IMR-90 (cell line): ENCODE measurements at regions not wholly inside any gene's neighbourhood (a gene's known extent, or its start where the extent isn't known, plus 50 kb on each side); places are given as distances from the start of the nearest gene placed in this dataset.

ENCODE experiments used
- ATAC-seq: fragments of 200-7000 bp; cut with Tn5 transposase; 2 replicates; pipeline ENCODE4 v1.9.1; 2020; ENCODE audit warnings: low read depth, mild to moderate bottlenecking, moderate library complexity
- BruUV-seq: library from RNA; stranded (reverse); fragments of 400-500 nt; replicated peaks from 2 replicates; lab custom pipeline; 2021; lab: Mats Ljungman, UMichigan
- CTCF ChIA-PET: fragments of 300-600 bp; formaldehyde crosslinking; extraction: SDS; loops from one replicate; lab custom pipeline; 2021; ENCODE audit warnings: antibody characterized with exemption; lab: Yijun Ruan, JAX
- POLR2A ChIA-PET: fragments of 300-600 bp; sonication (Branson Sonifier 250); formaldehyde crosslinking; loops from one replicate; lab custom pipeline; 2022; ENCODE audit warnings: antibody characterized with exemption; ENCODE audit not compliant: unreplicated experiment; lab: Charles Lee
- DNase-seq: peaks from one replicate; pipeline ENCODE4 v3.0.0; 2013
- H2AFZ ChIP-seq: replicated peaks from 2 replicates; pipeline ENCODE3; 2013; ENCODE audit warnings: low read length, mild to moderate bottlenecking; ENCODE audit not compliant: poor library complexity
- H2AK5ac ChIP-seq: 2 replicates; pipeline ENCODE4 v1.6.1; 2013; ENCODE audit warnings: low read depth, low read length, inconsistent platforms
- H2AK9ac ChIP-seq: replicated peaks from 2 replicates; pipeline ENCODE3; 2013; ENCODE audit warnings: mild to moderate bottlenecking, low read depth, low read length, moderate library complexity; ENCODE audit not compliant: poor library complexity
- H2BK120ac ChIP-seq: 2 replicates; pipeline ENCODE4 v1.6.1; 2013; ENCODE audit warnings: low read depth, low read length, inconsistent platforms
- H2BK15ac ChIP-seq: 3 replicates; pipeline ENCODE4 v1.6.1; 2013; ENCODE audit warnings: low read depth, low read length, inconsistent platforms
- H2BK20ac ChIP-seq: 2 replicates; pipeline ENCODE4 v1.6.1; 2013; ENCODE audit warnings: low read depth, mild to moderate bottlenecking, inconsistent platforms, low read length, moderate library complexity
- H2BK5ac ChIP-seq: 2 replicates; pipeline ENCODE4 v1.6.1; 2013; ENCODE audit warnings: mild to moderate bottlenecking, low read depth, low read length, inconsistent platforms; ENCODE audit not compliant: poor library complexity, severe bottlenecking
- H3K14ac ChIP-seq: replicated peaks from 2 replicates; pipeline ENCODE4 v1.6.1; 2013; ENCODE audit warnings: low read depth, low read length, inconsistent platforms
- H3K18ac ChIP-seq: 2 replicates; pipeline ENCODE4 v1.6.1; 2013; ENCODE audit warnings: low read depth, low read length, control low read depth
- H3K23ac ChIP-seq: 2 replicates; pipeline ENCODE4 v1.6.1; 2013; ENCODE audit warnings: low read depth, low read length, inconsistent platforms
- H3K27ac ChIP-seq: 2 replicates; pipeline ENCODE4 v1.5.1; 2013; ENCODE audit warnings: mild to moderate bottlenecking, control low read depth, low read length; ENCODE audit not compliant: insufficient read depth
- H3K27me3 ChIP-seq: 2 replicates; pipeline ENCODE4 v1.6.1; 2013; ENCODE audit warnings: low read length; ENCODE audit not compliant: control insufficient read depth, insufficient read depth
- H3K36me3 ChIP-seq: 2 replicates; pipeline ENCODE4 v1.6.1; 2013; ENCODE audit warnings: low read length, mixed read lengths; ENCODE audit not compliant: control insufficient read depth, insufficient read depth
- H3K4ac ChIP-seq: 2 replicates; pipeline ENCODE4 v1.6.1; 2013; ENCODE audit warnings: low read depth, low read length, inconsistent platforms
- H3K4me1 ChIP-seq: 2 replicates; pipeline ENCODE4 v1.6.1; 2013; ENCODE audit warnings: low read length, mixed read lengths; ENCODE audit not compliant: control insufficient read depth, insufficient read depth
- H3K4me2 ChIP-seq: 2 replicates; pipeline ENCODE4 v1.6.1; 2013; ENCODE audit warnings: low read depth, mild to moderate bottlenecking, control low read depth, low read length, moderate library complexity
- H3K4me3 ChIP-seq: 2 replicates; pipeline ENCODE4 v1.5.1; 2013; ENCODE audit warnings: low read depth, mild to moderate bottlenecking, control low read depth, low read length, moderate library complexity; ENCODE audit not compliant: insufficient read depth
- H3K56ac ChIP-seq: 2 replicates; pipeline ENCODE4 v1.6.1; 2013; ENCODE audit warnings: low read length, inconsistent platforms; ENCODE audit not compliant: insufficient read depth; ENCODE audit errors: extremely low read depth
- H3K79me1 ChIP-seq, 2 experiments: 2 replicates each; pipeline ENCODE4 v1.6.1; 2013; ENCODE audit warnings: low read length in 2 of 2, inconsistent platforms in 1 of 2, low read depth in 1 of 2
- H3K9ac ChIP-seq: 2 replicates; pipeline ENCODE4 v1.6.1; 2013; ENCODE audit warnings: low read depth, low read length, control low read depth
- H3K9me1 ChIP-seq: 2 replicates; pipeline ENCODE4 v1.6.1; 2013; ENCODE audit warnings: low read length, inconsistent platforms; ENCODE audit not compliant: insufficient read depth
- H3K9me3 ChIP-seq: 2 replicates; pipeline ENCODE4 v1.6.1; 2013; ENCODE audit warnings: low read length; ENCODE audit not compliant: control insufficient read depth, insufficient read depth
- H4K20me1 ChIP-seq: 2 replicates; pipeline ENCODE4 v1.6.1; 2013; ENCODE audit warnings: low read length, inconsistent platforms; ENCODE audit not compliant: insufficient read depth
- H4K5ac ChIP-seq: 2 replicates; pipeline ENCODE4 v1.6.1; 2013; ENCODE audit warnings: mild to moderate bottlenecking, low read depth, low read length, control low read depth
- H4K8ac ChIP-seq, 2 experiments: 2 replicates each; pipeline ENCODE4 v1.6.1; 2013; ENCODE audit warnings: low read depth in 2 of 2, low read length in 2 of 2, control low read depth in 1 of 2, inconsistent platforms in 1 of 2
- H4K91ac ChIP-seq: 2 replicates; pipeline ENCODE4 v1.6.1; 2013; ENCODE audit warnings: low read depth, low read length, inconsistent platforms; ENCODE audit not compliant: insufficient read depth
- BHLHE40 ChIP-seq: fragments of 150-350 bp; IDR thresholded peaks from 2 replicates; pipeline ENCODE4 v1.6.1; 2016; ENCODE audit warnings: mild to moderate bottlenecking, low read depth, low read length
- CEBPB ChIP-seq: IDR thresholded peaks from 2 replicates; pipeline ENCODE4 v1.6.1; 2012; ENCODE audit warnings: low read depth, low read length, improper control_type of control experiment
- FOS ChIP-seq: fragments of 150-350 bp; IDR thresholded peaks from 2 replicates; pipeline ENCODE4 v1.6.1; 2016; ENCODE audit warnings: low read depth, low read length
- MAZ ChIP-seq: IDR thresholded peaks from 2 replicates; pipeline ENCODE4 v1.6.1; 2012; ENCODE audit warnings: low read depth, mild to moderate bottlenecking, low read length, improper control_type of control experiment, moderate library complexity, borderline replicate concordance
- MXI1 ChIP-seq: IDR thresholded peaks from 2 replicates; pipeline ENCODE4 v1.6.1; 2012; ENCODE audit warnings: low read depth, mild to moderate bottlenecking, low read length, moderate library complexity, borderline replicate concordance
- RAD21 ChIP-seq: IDR thresholded peaks from 2 replicates; pipeline ENCODE4 v1.6.1; 2012; ENCODE audit warnings: low read length, improper control_type of control experiment
- RCOR1 ChIP-seq: IDR thresholded peaks from 2 replicates; pipeline ENCODE4 v1.6.1; 2012; ENCODE audit warnings: mild to moderate bottlenecking, low read length, improper control_type of control experiment; ENCODE audit not compliant: insufficient replicate concordance
- RFX5 ChIP-seq: IDR thresholded peaks from 2 replicates; pipeline ENCODE4 v1.8.0; 2012; ENCODE audit warnings: low read depth, mild to moderate bottlenecking, low read length, moderate library complexity
- SMC3 ChIP-seq: fragments of 150-350 bp; IDR thresholded peaks from 2 replicates; pipeline ENCODE4 v1.6.1; 2016; ENCODE audit warnings: low read depth, mild to moderate bottlenecking, antibody characterized with exemption, low read length, moderate library complexity
- dilution Hi-C: fragments of 300-500 bp; cut with HindIII; formaldehyde crosslinking; loops from one replicate; pipeline ENCODE4 v1.14.3; 2018; ENCODE audit warnings: low sequenced_read_pairs; ENCODE audit not compliant: unreplicated experiment
- in situ Hi-C: fragments of 300-500 bp; cut with MboI; formaldehyde crosslinking; loops from 3 replicates; pipeline ENCODE4 v1.14.3; 2019; ENCODE audit warnings: low sequenced_read_pairs, inconsistent platforms, mixed read lengths
- intact Hi-C: fragments of 100-400 bp; cut with micrococcal nuclease; formaldehyde crosslinking; loops from 2 replicates; pipeline ENCODE4 v1.10.0; 2022
- TF ChIP-seq, protein P1 (sequence below): fragments of 150-350 bp; IDR thresholded peaks from 2 replicates; pipeline ENCODE4 v1.6.1; 2017; ENCODE audit warnings: mild to moderate bottlenecking, antibody characterized with exemption, low read length, low read depth

DNA sequence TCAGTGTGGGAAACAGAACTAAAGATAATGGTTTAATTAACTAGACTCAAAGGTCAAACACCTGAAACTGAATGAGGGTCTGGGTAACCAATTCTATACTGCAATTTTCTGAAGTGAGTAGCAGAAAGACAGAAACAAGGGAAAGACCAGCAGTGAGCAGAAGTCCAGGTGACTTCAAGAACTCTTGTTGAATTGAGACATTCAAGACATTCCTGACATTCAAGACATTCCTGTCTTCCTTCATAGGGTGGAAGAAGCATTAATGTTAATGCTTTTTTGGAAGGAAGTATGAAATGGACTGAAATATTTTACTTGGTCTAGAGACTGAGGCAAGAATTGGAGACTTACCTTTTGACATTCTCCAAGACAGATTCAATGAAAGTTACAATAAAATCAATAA lies 529.9 kb upstream of the MMS22L start:
- CTCF ChIA-PET: interaction anchor here (0.6 kb wide), 1 partner anchor 332 kb away, joined by 3 read pairs; no protein-coding TSS in a partner anchor
- H4K8ac ChIP-seq: no peak overlapping the region
- POLR2A ChIA-PET: no interaction called here
- in situ Hi-C loops: no loop called here
- H3K18ac ChIP-seq: no peak overlapping the region
- DNase-seq (no peak), ATAC-seq (no peak)
- H2BK5ac ChIP-seq: no peak overlapping the region
- H2BK20ac ChIP-seq: no peak overlapping the region
- H3K27ac ChIP-seq: no peak overlapping the region
- TF ChIP-seq, protein P1, sequence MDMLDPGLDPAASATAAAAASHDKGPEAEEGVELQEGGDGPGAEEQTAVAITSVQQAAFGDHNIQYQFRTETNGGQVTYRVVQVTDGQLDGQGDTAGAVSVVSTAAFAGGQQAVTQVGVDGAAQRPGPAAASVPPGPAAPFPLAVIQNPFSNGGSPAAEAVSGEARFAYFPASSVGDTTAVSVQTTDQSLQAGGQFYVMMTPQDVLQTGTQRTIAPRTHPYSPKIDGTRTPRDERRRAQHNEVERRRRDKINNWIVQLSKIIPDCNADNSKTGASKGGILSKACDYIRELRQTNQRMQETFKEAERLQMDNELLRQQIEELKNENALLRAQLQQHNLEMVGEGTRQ: no peak
- no peak for TF ChIP-seq SMC3
- TF ChIP-seq BHLHE40: no peak
- TF ChIP-seq CEBPB: no peak
- TF ChIP-seq RAD21: no peak
- TF ChIP-seq MAZ: no peak
- no peak for TF ChIP-seq RFX5
- no peak for TF ChIP-seq RCOR1
- no peak for TF ChIP-seq MXI1
- no peak for TF ChIP-seq FOS
- H2BK15ac ChIP-seq: no peak overlapping the region
- no peak overlapping the region for H2BK120ac ChIP-seq
- no peak overlapping the region for H3K56ac ChIP-seq
- H4K20me1 ChIP-seq: no peaks in the 10 kb centered on the region
- no peak overlapping the region for H4K91ac ChIP-seq
- H3K4me3 ChIP-seq: no peak overlapping the region
- H3K9me1 ChIP-seq: no peaks in the 10 kb centered on the region
- H3K27me3 ChIP-seq: no peaks in the 10 kb centered on the region
- H3K4me1 ChIP-seq: no peaks in the 10 kb centered on the region
- H3K4ac ChIP-seq: no peak overlapping the region
- BruUV-seq: no TSS peak
- no peaks in the 10 kb centered on the region for H3K79me1 ChIP-seq
- H2AFZ ChIP-seq: no peak overlapping the region
- no peak overlapping the region for H3K9ac ChIP-seq
- H3K14ac ChIP-seq: no peak overlapping the region
- no peak overlapping the region for H2AK9ac ChIP-seq
- H3K36me3 ChIP-seq: no peaks in the 10 kb centered on the region
- no peak overlapping the region for H2AK5ac ChIP-seq
- H4K5ac ChIP-seq: no peak overlapping the region
- dilution Hi-C loops: no loop called here
- no peak overlapping the region for H3K4me2 ChIP-seq
- H3K23ac ChIP-seq: no peak overlapping the region
- intact Hi-C loops: no loop called here
- no peaks in the 10 kb centered on the region for H3K9me3 ChIP-seq
